HepG2 (cell line): ENCODE measurements at regions not wholly inside any gene's neighbourhood (a gene's known extent, or its start where the extent isn't known, plus 50 kb on each side); places are given as distances from the start of the nearest gene placed in this dataset.

Experiments
- ASH2L ChIP-seq: fragments of 300-600, 200-600 bp; sonication (generic); IDR thresholded peaks from 2 replicates; pipeline ENCODE4 v1.7.0; 2017; ENCODE audit warnings: low read depth, mild to moderate bottlenecking, moderate library complexity, mixed read lengths, low read length; ENCODE audit not compliant: insufficient read length
- CREBL2 ChIP-seq: sonication (generic); formaldehyde crosslinking; IDR thresholded peaks from 2 replicates; pipeline ENCODE4 v1.8.1; 2023; ENCODE audit warnings: missing genetic modification reagents, mild to moderate bottlenecking, borderline replicate concordance
- CTCF ChIP-seq: sonication (generic); formaldehyde crosslinking; IDR thresholded peaks from 2 replicates; pipeline ENCODE4 v1.5.0; 2020; ENCODE audit warnings: mild to moderate bottlenecking, missing genetic modification reagents, moderate library complexity
- ESRRA ChIP-seq: sonication (generic); formaldehyde crosslinking; IDR thresholded peaks from 2 replicates; pipeline ENCODE4 v1.5.1; 2020; ENCODE audit warnings: mild to moderate bottlenecking, low read depth, missing genetic modification reagents
- RARG ChIP-seq: sonication (generic); formaldehyde crosslinking; IDR thresholded peaks from 2 replicates; pipeline ENCODE4 v1.4.0; 2020; ENCODE audit warnings: low read depth, mild to moderate bottlenecking, missing genetic modification reagents
- SIX1 ChIP-seq: sonication (generic); formaldehyde crosslinking; IDR thresholded peaks from 2 replicates; pipeline ENCODE4 v1.4.0; 2020; ENCODE audit warnings: missing genetic modification reagents, borderline replicate concordance
- SMAD3 ChIP-seq: sonication (generic); formaldehyde crosslinking; IDR thresholded peaks from 2 replicates; pipeline ENCODE4 v1.4.0; 2020; ENCODE audit warnings: missing genetic modification reagents

- TF ChIP-seq SIX1 (CRISPR knock-in tag), result no peak
- TF ChIP-seq ASH2L, result no peak
- no peak for TF ChIP-seq CTCF (CRISPR knock-in tag)
- TF ChIP-seq SMAD3 (CRISPR knock-in tag), result no peak
- no peak for TF ChIP-seq CREBL2 (CRISPR knock-in tag)
- no peak for TF ChIP-seq ESRRA (CRISPR knock-in tag)
- TF ChIP-seq RARG (CRISPR knock-in tag), result no peak
Observed at GRCh38 chr3:135621184-135621920, 344.2 kb upstream of the PPP2R3A start.
